Fibroblast of the aortic adventitia (primary cell): ENCODE measurements at regions not wholly inside any gene's neighbourhood (a gene's known extent, or its start where the extent isn't known, plus 50 kb on each side); places are given as distances from the start of the nearest gene placed in this dataset.
"Not testable (repeated sequence)": the region's sequence is repeated elsewhere in the genome, so short reads cannot be mapped to it uniquely, and the experiment has no call there.

Experiments used
- DNase-seq: peaks from one replicate; pipeline ENCODE4 v3.0.0-alpha.2; 2010; ENCODE audit warnings: low read depth
- H3K4me3 ChIP-seq: 2 replicates; pipeline ENCODE4 v1.5.1; 2011; ENCODE audit warnings: low read depth, mild to moderate bottlenecking, control low read depth, low read length, moderate library complexity
- TF ChIP-seq, protein P1 (sequence below): IDR thresholded peaks from 2 replicates; pipeline ENCODE4 v1.5.1; 2011; ENCODE audit warnings: mild to moderate bottlenecking, low read length, control low read depth, inconsistent platforms; ENCODE audit not compliant: insufficient read depth

DNA sequence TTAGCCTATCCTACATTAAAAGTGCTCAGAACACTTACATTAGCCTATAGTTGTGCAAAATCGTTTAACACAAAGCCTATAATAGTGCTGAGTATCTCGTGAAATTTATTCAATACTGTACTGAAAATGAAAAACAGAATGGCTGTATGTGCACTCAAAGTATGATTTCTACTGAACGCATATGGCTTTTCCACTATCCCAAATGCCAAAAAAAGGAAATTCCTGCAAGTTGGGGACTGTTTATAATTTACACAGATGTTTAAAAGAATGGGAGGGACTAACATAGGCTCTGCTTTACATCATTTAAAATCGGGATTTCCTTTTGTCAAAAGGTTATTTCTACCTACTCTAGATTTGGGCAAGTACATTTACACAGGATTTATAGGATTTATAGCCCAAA lies 101.4 kb upstream of the PELI1 start:
- no peak overlapping the region for H3K4me3 ChIP-seq
- DNase-seq, result no peak
- TF ChIP-seq, protein P1, sequence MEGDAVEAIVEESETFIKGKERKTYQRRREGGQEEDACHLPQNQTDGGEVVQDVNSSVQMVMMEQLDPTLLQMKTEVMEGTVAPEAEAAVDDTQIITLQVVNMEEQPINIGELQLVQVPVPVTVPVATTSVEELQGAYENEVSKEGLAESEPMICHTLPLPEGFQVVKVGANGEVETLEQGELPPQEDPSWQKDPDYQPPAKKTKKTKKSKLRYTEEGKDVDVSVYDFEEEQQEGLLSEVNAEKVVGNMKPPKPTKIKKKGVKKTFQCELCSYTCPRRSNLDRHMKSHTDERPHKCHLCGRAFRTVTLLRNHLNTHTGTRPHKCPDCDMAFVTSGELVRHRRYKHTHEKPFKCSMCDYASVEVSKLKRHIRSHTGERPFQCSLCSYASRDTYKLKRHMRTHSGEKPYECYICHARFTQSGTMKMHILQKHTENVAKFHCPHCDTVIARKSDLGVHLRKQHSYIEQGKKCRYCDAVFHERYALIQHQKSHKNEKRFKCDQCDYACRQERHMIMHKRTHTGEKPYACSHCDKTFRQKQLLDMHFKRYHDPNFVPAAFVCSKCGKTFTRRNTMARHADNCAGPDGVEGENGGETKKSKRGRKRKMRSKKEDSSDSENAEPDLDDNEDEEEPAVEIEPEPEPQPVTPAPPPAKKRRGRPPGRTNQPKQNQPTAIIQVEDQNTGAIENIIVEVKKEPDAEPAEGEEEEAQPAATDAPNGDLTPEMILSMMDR, result no peak

DNA sequence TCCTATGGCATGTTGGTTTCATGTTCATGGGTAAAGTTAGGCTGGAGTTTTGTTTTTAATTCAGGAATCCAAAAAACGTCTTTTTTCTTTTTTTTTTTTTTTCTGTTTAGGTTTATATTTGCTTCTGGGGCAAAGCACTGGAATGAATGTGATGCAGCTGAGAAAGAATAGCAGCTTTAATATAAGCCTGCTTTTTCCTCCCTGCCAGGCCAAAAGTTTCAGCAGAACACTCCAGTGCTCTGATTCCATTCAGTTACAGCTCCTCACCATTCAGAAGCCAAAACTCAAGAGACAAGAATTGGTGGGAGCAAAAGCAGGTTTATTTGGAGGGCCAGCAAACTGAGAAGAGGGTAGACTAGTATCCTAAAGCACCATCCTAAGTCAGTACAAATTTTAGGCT lies 102.7 kb upstream of the PELI1 start:
- TF ChIP-seq, protein P1, result no peak
- H3K4me3 ChIP-seq, result no peak overlapping the region

DNA sequence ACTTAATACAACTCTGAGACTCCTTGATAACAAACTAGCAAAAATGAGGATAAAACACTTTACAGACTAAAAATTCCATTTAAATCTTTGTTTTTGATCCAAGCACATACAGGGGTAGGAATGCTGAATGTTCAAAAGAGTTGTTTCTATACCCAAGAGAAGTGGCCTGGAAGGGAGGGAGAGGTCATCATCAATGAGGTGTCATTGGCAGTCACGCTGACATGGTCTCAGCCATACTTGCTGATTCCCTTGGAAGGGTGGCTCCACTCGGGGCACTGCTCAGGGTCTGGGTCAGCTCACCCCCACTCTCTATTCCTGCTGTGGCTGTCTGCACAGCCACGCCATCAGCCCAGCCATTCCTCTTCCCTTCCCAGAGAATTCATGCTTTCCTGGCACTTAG lies 105.2 kb upstream of the PELI1 start:
- no peak for DNase-seq
- TF ChIP-seq, protein P1, result no peak
- no peak overlapping the region for H3K4me3 ChIP-seq

More for the DNA sequence above, 102.7 kb upstream of the PELI1 start:
- DNase-seq, result no peak

DNA sequence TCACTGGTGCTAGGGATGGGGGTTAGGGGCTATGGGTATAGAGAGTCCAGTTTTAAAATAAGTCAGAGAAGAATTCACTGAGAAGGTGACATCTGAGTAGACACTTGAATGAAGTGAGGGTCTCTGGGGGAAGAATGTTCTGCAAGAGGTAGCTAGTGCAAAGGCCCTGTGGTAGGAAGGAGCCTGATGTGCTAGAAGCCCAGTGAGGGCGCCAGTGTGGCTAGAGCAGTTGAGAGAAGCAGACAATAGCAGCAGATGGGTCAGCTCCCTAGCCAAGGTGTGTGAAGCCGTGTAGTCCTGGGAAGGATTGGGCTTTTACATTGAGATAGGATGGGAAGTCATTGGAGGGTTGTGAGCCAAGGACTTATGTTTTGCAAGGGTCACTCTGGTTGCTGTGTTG lies 105.8 kb upstream of the PELI1 start:
- no peak for DNase-seq
- TF ChIP-seq, protein P1, result no peak
- H3K4me3 ChIP-seq, result no peak overlapping the region

DNA sequence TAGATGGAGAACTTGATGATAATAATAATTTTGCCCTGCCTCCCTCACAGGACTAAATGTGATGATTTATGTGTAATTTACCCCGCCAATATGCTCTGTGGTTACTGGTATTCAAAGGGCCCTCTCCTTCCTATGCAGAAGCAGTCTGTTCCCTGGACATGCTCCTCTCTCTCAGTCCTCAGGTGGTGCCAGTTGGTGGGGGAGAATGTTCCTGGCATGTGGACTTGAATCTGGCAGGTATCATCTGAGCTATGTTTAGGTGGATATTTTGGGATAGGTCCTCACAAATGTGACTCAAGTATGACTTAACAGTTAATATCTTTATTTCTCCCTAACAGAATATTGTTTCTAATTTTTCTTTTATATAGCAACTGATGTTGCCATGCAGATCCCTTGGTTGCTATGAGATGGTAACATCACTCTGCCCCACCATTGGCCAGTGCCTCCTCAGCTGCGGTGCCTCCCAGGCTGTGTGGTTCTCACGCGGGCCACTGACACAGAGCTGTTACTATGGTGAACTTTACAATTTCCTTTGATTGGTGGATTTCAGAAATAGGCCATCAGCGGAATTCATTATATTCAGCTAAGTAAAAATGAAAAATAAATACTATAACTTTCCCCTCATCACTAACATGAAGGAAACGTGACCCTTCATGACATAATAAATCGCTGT lies 106.7 kb upstream of the PELI1 start:
- TF ChIP-seq, protein P1, result no peak
- DNase-seq, result no peak
- H3K4me3 ChIP-seq, result no peak overlapping the region

DNA sequence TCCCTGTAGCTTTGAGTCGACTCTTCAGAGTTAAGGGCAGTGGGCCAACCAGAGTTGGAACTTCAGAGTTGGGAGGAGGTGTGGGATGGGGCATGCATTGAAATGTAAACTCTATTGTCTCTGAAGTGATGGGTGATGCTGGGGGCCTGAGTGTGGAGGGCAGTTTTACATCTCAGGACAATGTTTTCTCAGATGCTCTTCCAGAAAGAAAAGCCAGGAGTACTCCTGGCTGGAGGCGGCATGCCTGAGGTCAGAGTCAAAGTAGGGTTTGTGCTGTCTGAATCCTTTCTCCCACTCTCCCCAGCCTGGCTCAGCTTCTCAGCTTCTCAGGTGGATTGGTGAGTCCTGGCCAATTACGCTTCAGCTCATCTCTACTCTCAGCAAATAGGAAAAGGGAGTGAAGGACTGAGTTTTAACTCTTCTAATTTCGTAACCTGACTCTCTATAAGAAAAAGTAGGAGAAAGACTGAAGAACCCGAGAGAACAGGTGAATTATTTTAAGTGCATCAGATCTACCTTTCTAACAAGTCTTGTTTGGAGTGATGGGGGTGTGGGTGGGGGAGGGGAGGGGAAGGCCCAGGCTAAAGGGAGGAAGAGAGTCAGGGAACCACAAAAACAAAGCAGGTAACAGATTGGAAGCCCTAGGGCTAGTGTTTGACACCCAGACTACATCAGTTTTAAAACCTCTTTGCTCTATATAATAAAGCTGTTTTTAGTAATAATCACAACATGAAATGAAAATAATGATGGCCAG lies 107.5 kb upstream of the PELI1 start:
- TF ChIP-seq, protein P1, result no peak
- DNase-seq, result no peak

DNA sequence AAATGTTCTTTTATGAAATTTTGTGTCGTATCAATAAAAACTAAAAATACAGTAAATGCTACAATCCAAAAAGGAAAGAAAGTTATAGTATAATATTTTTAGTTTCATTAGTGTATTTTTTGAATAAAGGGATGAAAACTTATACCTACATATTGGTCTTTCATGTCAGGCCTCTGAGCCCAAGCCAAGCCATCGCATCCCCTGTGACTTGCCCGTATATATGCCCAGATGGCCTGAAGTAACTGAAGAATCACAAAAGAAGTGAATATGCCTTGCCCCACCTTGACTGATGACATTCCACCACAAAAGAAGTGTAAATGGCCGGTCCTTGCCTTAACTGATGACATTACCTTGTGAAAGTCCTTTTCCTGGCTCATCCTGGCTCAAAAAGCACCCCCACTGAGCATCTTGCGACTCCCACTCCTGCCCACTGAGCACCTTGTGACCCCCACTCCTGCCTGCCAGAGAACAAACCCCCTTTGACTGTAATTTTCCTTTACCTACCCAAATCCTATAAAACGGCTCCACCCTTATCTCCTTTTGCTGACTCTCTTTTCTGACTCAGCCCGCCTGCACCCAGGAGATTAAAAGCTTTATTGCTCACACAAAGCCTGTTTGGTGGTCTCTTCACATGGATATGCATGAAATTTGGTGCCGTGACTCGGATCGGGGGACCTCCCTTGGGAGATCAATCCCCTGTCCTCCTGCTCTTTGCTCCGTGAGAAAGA lies 108.2 kb upstream of the PELI1 start:
- H3K4me3 ChIP-seq, DNase-seq: not testable (repeated sequence)

More for the DNA sequence above, 107.5 kb upstream of the PELI1 start:
- H3K4me3 ChIP-seq, result no peak overlapping the region

DNA sequence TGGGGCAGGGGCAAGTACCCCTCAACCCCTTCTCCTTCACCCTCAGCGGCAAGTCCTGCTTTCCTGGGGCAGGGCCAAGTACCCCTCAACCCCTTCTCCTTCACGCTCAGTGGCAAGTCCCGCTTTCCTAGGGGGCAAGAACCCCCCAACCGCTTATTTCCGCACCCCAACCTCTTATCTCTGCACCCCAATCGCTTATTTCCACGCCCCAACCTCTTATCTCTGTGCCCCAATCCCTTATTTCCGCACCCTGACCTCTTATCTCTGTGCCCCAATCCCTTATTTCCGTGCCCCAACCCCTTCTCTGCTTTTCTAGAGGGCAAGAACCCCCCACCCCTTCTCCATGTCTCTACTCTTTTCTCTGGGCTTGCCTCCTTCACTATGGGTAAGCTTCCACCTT lies 109.2 kb upstream of the PELI1 start:
- not testable (repeated sequence) for DNase-seq, H3K4me3 ChIP-seq
